IgD-negative memory B cell (primary cell): ENCODE measurements at regions not wholly inside any gene's neighbourhood (a gene's known extent, or its start where the extent isn't known, plus 50 kb on each side); places are given as distances from the start of the nearest gene placed in this dataset.

Experiments
- H3K27ac Mint-ChIP-seq, 3 donors: one replicate each; pipeline ENCODE4 v1.8.0; 2020 to 2022; ENCODE audit warnings: mild to moderate bottlenecking in 3 of 3, mixed read lengths in 3 of 3, moderate library complexity in 1 of 3
- H3K27me3 Mint-ChIP-seq: one replicate; pipeline ENCODE4 v1.8.0; 2021; ENCODE audit warnings: mixed read lengths
- H3K36me3 Mint-ChIP-seq: one replicate; pipeline ENCODE4 v1.8.0; 2020; ENCODE audit warnings: mild to moderate bottlenecking, mixed read lengths
- H3K4me1 Mint-ChIP-seq, 3 donors: one replicate each; pipeline ENCODE4 v1.8.0; 2020 to 2022; ENCODE audit warnings: mixed read lengths in 3 of 3, mild to moderate bottlenecking in 1 of 3
- H3K4me3 Mint-ChIP-seq, 4 donors: one replicate each; pipeline ENCODE4 v1.8.0; 2020 to 2022; ENCODE audit warnings: mild to moderate bottlenecking in 4 of 4, mixed read lengths in 4 of 4, moderate library complexity in 3 of 4
- H3K9me3 Mint-ChIP-seq, 3 donors: one replicate each; pipeline ENCODE4 v1.8.0; 2020 to 2021; ENCODE audit warnings: mixed read lengths in 3 of 3, mild to moderate bottlenecking in 1 of 3

- no peak overlapping the region for H3K4me3 Mint-ChIP-seq
- no peaks in the 10 kb centered on the region for H3K27me3 Mint-ChIP-seq
- H3K9me3 Mint-ChIP-seq = peaks cover 0 to 3% (median 0%) of the 10 kb centered on the region in 3 donors
- H3K4me1 Mint-ChIP-seq = peaks cover 10 to 13% (median 12%) of the 10 kb centered on the region in 3 donors
- no peak overlapping the region for H3K27ac Mint-ChIP-seq
- H3K36me3 Mint-ChIP-seq = no peaks in the 10 kb centered on the region
Measured at GRCh38 chr10:88101666-88102065, 238.2 kb downstream of the PTEN start.

- Mint-ChIP-seq H3K4me1 (peaks cover 22 to 30% (median 29%) of the 10 kb centered on the region in 3 donors), H3K27me3 (no peaks in the 10 kb centered on the region), H3K36me3 (no peaks in the 10 kb centered on the region), H3K4me3 (no peak overlapping the region), H3K27ac (no peak overlapping the region), H3K9me3 (peaks cover 0 to 3% (median 0%) of the 10 kb centered on the region in 3 donors)
Measured at GRCh38 chr10:88103576-88103975, 240.2 kb downstream of the PTEN start.

DNA sequence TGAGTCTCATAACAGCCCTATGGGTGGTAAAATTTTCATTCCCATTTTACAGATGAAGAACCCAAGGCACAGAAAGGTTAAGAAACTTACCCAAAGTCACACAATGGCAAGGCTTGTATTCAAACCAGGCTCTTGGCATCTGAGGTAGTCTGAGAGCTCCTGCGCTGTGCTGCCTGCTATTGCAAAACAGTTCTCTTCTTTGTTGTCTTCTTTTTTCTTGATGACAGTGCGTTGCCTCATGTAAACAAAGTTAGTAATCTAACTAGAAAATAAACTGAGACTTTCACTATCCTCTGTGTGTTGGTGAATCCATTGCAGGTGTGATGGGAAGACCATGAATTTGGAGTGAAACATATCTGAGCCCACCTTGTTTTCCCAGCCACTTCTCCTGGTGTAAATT lies 240.8 kb downstream of the PTEN start:
- H3K27ac Mint-ChIP-seq = no peak overlapping the region

GRCh38 chr10:88106366-88106765 lies 242.9 kb downstream of the PTEN start:
- Mint-ChIP-seq H3K27ac (peak overlapping the region in 2 of 3 donors; percentile 9 to 23), H3K4me1 (peaks cover 34 to 44% (median 42%) of the 10 kb centered on the region in 3 donors), H3K36me3 (no peaks in the 10 kb centered on the region)

More for the DNA sequence above, 240.8 kb downstream of the PTEN start:
- Mint-ChIP-seq H3K4me3 (no peak overlapping the region), H3K36me3 (no peaks in the 10 kb centered on the region), H3K27me3 (no peaks in the 10 kb centered on the region), H3K9me3 (peaks cover 0 to 3% (median 0%) of the 10 kb centered on the region in 3 donors), H3K4me1 (peaks cover 22 to 30% (median 29%) of the 10 kb centered on the region in 3 donors)

GRCh38 chr10:88107296-88108097 lies 244.1 kb downstream of the PTEN start:
- peaks cover 42 to 54% (median 50%) of the 10 kb centered on the region in 3 donors for H3K4me1 Mint-ChIP-seq
- H3K27me3 Mint-ChIP-seq = no peaks in the 10 kb centered on the region
- no peaks in the 10 kb centered on the region for H3K36me3 Mint-ChIP-seq
- peak overlapping the region; percentile 2 to 48 (median 46) for H3K27ac Mint-ChIP-seq
- H3K9me3 Mint-ChIP-seq = no peaks in the 10 kb centered on the region
- H3K4me3 Mint-ChIP-seq = peak overlapping the region; percentile 0 to 65 (median 35)

More at GRCh38 chr10:88106366-88106765, 242.9 kb downstream of the PTEN start:
- peak overlapping the region in 3 of 4 donors; percentile 19 to 47 (median 45) for H3K4me3 Mint-ChIP-seq
- H3K27me3 Mint-ChIP-seq = no peaks in the 10 kb centered on the region
- H3K9me3 Mint-ChIP-seq = peaks cover 0 to 3% (median 0%) of the 10 kb centered on the region in 3 donors

- Mint-ChIP-seq H3K27ac (peak overlapping the region; percentile 2 to 48 (median 46)), H3K4me3 (peak overlapping the region in 3 of 4 donors; percentile 11 to 65 (median 42)), H3K9me3 (no peaks in the 10 kb centered on the region), H3K36me3 (no peaks in the 10 kb centered on the region), H3K27me3 (no peaks in the 10 kb centered on the region), H3K4me1 (peaks cover 48 to 61% (median 50%) of the 10 kb centered on the region in 3 donors)
Measured at GRCh38 chr10:88108115-88108610, 244.7 kb downstream of the PTEN start.

DNA sequence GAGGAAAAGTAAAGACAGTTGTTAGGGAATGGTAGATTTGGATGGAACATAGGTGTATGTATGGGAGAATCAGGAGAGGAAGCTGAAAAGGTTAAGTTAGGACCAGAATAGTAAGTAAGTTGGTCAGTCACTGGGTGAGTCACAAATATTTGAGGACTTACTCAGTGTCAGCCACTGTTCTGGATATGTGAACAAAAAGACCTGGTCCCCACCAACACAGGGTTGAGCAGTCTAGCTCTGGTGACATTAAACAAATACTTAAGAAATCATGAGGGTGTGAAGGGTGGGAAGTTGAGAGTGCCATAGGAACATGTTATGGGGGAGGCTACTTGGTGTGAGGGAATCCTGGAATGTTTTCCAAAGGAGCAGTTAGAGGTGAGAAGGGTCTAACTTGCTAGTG lies 246.9 kb downstream of the PTEN start:
- Mint-ChIP-seq H3K4me3 (peak overlapping the region in 1 of 4 donors; percentile 34), H3K27me3 (no peaks in the 10 kb centered on the region), H3K4me1 (peaks cover 45 to 75% (median 66%) of the 10 kb centered on the region in 3 donors), H3K27ac (no peak overlapping the region), H3K9me3 (no peaks in the 10 kb centered on the region), H3K36me3 (no peaks in the 10 kb centered on the region)

GRCh38 chr10:88110822-88111221 lies 247.4 kb downstream of the PTEN start:
- H3K27me3 Mint-ChIP-seq = no peaks in the 10 kb centered on the region
- no peaks in the 10 kb centered on the region for H3K9me3 Mint-ChIP-seq
- peaks cover 45 to 76% (median 66%) of the 10 kb centered on the region in 3 donors for H3K4me1 Mint-ChIP-seq
- H3K36me3 Mint-ChIP-seq = no peaks in the 10 kb centered on the region
- no peak overlapping the region for H3K27ac Mint-ChIP-seq
- peak overlapping the region in 1 of 4 donors; percentile 65 for H3K4me3 Mint-ChIP-seq

DNA sequence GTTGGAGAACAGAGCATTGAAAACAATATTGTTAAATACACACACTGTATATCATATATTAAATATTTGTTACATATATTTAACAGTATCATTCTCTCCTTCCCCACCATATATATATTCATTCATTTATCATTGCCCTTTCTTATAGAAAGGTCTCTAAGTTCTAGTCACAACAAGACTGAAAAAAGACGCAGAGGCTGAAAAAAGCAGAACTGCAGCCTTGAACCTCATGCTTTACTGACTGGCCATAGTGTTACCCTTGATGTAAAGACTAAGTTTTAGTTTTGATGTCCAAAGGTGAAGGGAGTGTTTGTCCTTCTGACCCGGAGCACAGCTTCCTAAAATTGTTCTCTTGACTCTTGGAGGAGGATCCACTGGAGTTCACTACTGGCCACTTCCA lies 247.9 kb downstream of the PTEN start:
- no peak overlapping the region for H3K27ac Mint-ChIP-seq
- H3K4me1 Mint-ChIP-seq = peaks cover 42 to 73% (median 63%) of the 10 kb centered on the region in 3 donors
- H3K27me3 Mint-ChIP-seq = no peaks in the 10 kb centered on the region
- no peaks in the 10 kb centered on the region for H3K9me3 Mint-ChIP-seq
- no peak overlapping the region for H3K4me3 Mint-ChIP-seq
- H3K36me3 Mint-ChIP-seq = no peaks in the 10 kb centered on the region

DNA sequence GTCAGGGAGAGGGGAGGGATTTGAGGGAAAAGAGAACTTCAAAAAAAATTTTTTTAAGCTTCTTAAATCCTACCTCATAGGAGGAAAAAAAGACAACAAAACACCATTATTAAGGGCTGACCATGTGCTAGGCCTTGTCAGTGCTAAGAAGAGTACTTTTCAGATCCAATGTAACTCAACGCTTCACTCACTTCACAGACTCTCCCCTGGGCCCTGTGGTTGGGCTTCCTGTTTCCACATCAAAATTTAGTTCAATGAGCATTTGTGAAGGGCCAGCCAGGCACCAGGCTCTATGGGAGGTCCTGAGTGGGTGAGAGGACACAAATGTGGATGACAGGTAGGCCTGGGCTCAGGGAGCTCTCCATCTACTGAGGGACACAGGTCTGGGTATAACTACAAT lies 249.8 kb downstream of the PTEN start:
- peak overlapping the region; percentile 48 to 67 (median 62) for H3K27ac Mint-ChIP-seq
- H3K27me3 Mint-ChIP-seq = no peaks in the 10 kb centered on the region
- peaks cover 24 to 56% (median 51%) of the 10 kb centered on the region in 3 donors for H3K4me1 Mint-ChIP-seq
- H3K36me3 Mint-ChIP-seq = no peaks in the 10 kb centered on the region
- peak overlapping the region; percentile 31 to 94 (median 45) for H3K4me3 Mint-ChIP-seq
- H3K9me3 Mint-ChIP-seq = no peaks in the 10 kb centered on the region

GRCh38 chr10:88113657-88114272 lies 250.3 kb downstream of the PTEN start:
- Mint-ChIP-seq H3K36me3 (no peaks in the 10 kb centered on the region), H3K4me3 (peak overlapping the region; percentile 31 to 94 (median 45)), H3K27me3 (no peaks in the 10 kb centered on the region), H3K4me1 (peaks cover 21 to 52% (median 48%) of the 10 kb centered on the region in 3 donors), H3K27ac (peak overlapping the region; percentile 48 to 67 (median 62)), H3K9me3 (no peaks in the 10 kb centered on the region)

- Mint-ChIP-seq H3K27ac (peak overlapping the region; percentile 22 to 67 (median 50)), H3K4me1 (peaks cover 27 to 55% (median 48%) of the 10 kb centered on the region in 3 donors), H3K9me3 (no peaks in the 10 kb centered on the region), H3K4me3 (peak overlapping the region in 2 of 4 donors; percentile 47 to 70), H3K36me3 (no peaks in the 10 kb centered on the region), H3K27me3 (no peaks in the 10 kb centered on the region)
Measured at GRCh38 chr10:88114368-88114767, 250.9 kb downstream of the PTEN start.

DNA sequence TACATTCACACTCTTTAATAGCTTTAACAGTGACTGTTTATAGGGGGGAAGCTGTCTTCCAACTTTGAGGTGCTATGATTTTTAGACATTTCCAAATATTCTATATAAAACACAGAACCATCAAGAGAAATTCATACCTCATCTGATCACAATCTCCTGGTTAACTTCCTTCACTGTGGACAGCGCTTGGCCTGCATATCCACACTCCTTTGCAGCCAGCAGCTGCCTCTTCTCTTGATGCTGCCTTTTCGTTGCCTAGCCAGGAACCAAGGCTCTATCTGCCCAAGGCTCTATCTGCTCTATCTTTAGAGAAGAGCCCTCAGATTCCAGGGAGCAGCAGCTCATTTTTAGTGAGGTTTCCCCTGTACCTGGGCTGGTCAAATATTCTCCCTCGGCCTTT lies 252.0 kb downstream of the PTEN start:
- peaks cover 27 to 55% (median 48%) of the 10 kb centered on the region in 3 donors for H3K4me1 Mint-ChIP-seq
- no peaks in the 10 kb centered on the region for H3K27me3 Mint-ChIP-seq
- no peaks in the 10 kb centered on the region for H3K36me3 Mint-ChIP-seq
- no peak overlapping the region for H3K4me3 Mint-ChIP-seq
- H3K9me3 Mint-ChIP-seq = no peaks in the 10 kb centered on the region
- H3K27ac Mint-ChIP-seq = peak overlapping the region in 1 of 3 donors; percentile 22

GRCh38 chr10:88115968-88116367 lies 252.5 kb downstream of the PTEN start:
- Mint-ChIP-seq H3K27me3 (no peaks in the 10 kb centered on the region), H3K9me3 (no peaks in the 10 kb centered on the region), H3K27ac (no peak overlapping the region), H3K4me3 (no peak overlapping the region), H3K36me3 (no peaks in the 10 kb centered on the region), H3K4me1 (peaks cover 29 to 55% (median 49%) of the 10 kb centered on the region in 3 donors)

- H3K9me3 Mint-ChIP-seq = no peaks in the 10 kb centered on the region
- no peaks in the 10 kb centered on the region for H3K27me3 Mint-ChIP-seq
- H3K4me3 Mint-ChIP-seq = no peak overlapping the region
- H3K27ac Mint-ChIP-seq = no peak overlapping the region
- peaks cover 24 to 52% (median 45%) of the 10 kb centered on the region in 3 donors for H3K4me1 Mint-ChIP-seq
- no peaks in the 10 kb centered on the region for H3K36me3 Mint-ChIP-seq
Measured at GRCh38 chr10:88116481-88116880, 253.1 kb downstream of the PTEN start.
